PC-9 (cell line): ENCODE measurements at regions not wholly inside any gene's neighbourhood (a gene's known extent, or its start where the extent isn't known, plus 50 kb on each side); places are given as distances from the start of the nearest gene placed in this dataset.

Experiments used
- EZH2 ChIP-seq: fragments of 200-600 bp; sonication (generic); IDR thresholded peaks from 2 replicates; pipeline ENCODE4 v1.8.0; 2017; ENCODE audit warnings: antibody characterized with exemption, low read depth
- TF ChIP-seq, protein P1 (sequence below): fragments of 200-600 bp; sonication (generic); conservative IDR thresholded peaks from 2 replicates; pipeline ENCODE4 v1.6.1; 2017; ENCODE audit warnings: mixed run types, antibody characterized with exemption, mild to moderate bottlenecking, moderate library complexity

- TF ChIP-seq, protein P1, sequence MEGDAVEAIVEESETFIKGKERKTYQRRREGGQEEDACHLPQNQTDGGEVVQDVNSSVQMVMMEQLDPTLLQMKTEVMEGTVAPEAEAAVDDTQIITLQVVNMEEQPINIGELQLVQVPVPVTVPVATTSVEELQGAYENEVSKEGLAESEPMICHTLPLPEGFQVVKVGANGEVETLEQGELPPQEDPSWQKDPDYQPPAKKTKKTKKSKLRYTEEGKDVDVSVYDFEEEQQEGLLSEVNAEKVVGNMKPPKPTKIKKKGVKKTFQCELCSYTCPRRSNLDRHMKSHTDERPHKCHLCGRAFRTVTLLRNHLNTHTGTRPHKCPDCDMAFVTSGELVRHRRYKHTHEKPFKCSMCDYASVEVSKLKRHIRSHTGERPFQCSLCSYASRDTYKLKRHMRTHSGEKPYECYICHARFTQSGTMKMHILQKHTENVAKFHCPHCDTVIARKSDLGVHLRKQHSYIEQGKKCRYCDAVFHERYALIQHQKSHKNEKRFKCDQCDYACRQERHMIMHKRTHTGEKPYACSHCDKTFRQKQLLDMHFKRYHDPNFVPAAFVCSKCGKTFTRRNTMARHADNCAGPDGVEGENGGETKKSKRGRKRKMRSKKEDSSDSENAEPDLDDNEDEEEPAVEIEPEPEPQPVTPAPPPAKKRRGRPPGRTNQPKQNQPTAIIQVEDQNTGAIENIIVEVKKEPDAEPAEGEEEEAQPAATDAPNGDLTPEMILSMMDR: no peak
- no peak for TF ChIP-seq EZH2
Measured at GRCh38 chr2:160592401-160592800, 98.8 kb upstream of the RBMS1 start.
